HG03571 (cell line): ENCODE measurements at regions not wholly inside any gene's neighbourhood (a gene's known extent, or its start where the extent isn't known, plus 50 kb on each side); places are given as distances from the start of the nearest gene placed in this dataset.

Source experiments
- ATAC-seq: cut with Tn5 transposase; IDR thresholded peaks from one replicate; pipeline ENCODE4 v1.9.1; 2021; ENCODE audit not compliant: unreplicated experiment

DNA sequence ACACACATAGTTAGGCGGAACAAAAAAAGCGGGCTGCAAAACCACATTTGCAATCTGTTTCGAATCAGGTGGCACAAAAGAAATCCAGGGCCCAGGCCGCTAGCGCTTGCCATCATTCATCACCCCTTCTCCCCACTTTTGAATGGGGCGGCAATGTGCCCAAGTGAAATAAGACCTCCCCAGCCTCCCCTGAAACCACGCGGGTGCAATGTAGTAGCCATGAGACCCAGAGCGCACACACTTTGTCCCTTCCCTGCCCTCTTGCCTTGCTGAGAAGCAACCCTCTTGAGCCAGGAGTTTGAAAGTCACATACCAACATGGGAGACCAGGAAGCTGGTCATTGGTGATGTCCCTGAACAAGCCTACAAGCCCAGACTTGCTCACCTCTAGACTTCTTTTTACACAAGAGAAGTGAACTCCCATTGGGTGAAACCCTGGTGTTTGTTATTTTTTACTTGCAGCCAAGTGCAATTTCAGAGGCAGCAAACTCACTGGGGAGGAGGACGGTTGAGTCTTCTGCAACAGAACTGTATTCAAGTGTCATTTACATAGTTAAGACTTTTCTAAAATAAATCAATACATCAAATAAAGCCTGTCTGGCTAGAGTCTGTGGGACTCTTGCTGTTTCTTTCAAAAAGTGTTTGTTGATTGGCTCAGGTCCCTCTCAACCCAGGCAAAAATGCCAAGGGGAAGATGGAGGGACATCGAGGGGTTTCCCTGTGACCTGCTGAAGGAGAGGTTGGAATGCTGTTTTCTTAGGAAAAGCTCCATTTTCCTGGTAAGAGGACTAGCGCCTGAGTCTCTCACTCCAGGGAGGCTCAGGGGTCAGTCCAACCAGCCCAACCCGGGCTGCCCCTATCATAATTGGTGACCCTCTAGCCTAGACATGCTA is 138.1 kb upstream of the PTPN1 start:
- no peak for ATAC-seq

GRCh38 chr20:50372770-50373088 is 137.5 kb upstream of the PTPN1 start:
- ATAC-seq, result no peak

GRCh38 chr20:50373674-50374286 is 136.4 kb upstream of the PTPN1 start:
- ATAC-seq, result no peak

DNA sequence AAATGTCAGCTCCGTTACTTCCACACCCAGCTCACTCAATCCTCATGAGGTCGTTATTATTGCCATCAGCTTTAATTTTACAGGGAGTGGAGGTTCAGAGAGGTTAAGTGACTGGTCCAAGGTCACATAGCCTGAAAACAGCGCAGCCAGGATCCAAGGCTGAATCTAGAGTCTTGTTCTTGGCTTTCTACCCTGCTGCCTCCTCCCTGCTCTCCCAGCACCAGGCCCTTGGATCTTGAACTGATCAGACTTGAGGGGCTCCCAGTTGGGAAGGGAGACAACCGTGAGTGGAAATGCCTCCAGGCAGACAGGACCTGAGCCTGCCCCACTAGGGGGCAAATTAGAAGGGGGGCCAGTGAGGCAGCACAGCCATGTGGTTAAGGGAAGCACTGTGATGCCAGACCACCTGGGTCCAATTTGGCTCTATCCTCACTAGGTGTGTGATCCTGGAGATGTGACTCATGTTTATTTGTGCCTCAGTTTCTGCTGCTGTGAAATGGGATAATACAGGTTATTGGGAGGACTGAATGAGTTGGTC is 135.6 kb upstream of the PTPN1 start:
- ATAC-seq, result no peak

GRCh38 chr20:50376179-50376887 is 133.8 kb upstream of the PTPN1 start:
- ATAC-seq, result no peak

- ATAC-seq, result no peak
Measured at GRCh38 chr20:50376888-50377459, 133.2 kb upstream of the PTPN1 start.

- no peak for ATAC-seq
Measured at GRCh38 chr20:50378170-50379000, 131.8 kb upstream of the PTPN1 start.

- no peak for ATAC-seq
Measured at GRCh38 chr20:50379049-50379990, 130.9 kb upstream of the PTPN1 start.

GRCh38 chr20:50379991-50380696 is 130.0 kb upstream of the PTPN1 start:
- ATAC-seq, result no peak

DNA sequence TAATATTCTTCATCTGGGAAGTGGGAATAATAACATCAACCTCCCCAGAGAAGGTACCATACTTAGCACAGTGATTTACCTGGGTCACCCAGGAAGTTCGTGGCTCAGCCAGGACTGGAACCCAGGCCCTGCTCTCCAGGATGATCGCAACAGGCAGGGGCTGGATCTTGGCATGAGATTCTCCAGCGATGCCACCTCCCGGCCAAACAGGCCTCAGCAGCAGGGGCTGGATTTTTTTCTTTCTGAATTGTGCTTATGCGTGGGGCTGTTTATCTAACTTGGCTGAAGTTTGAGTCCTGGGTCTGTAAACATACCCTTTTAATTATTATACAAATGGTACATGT is 129.5 kb upstream of the PTPN1 start:
- no peak for ATAC-seq

GRCh38 chr20:50381075-50381732 is 129.0 kb upstream of the PTPN1 start:
- ATAC-seq, result no peak

GRCh38 chr20:50381771-50382593 is 128.2 kb upstream of the PTPN1 start:
- no peak for ATAC-seq

- ATAC-seq, result no peak
Measured at GRCh38 chr20:50385733-50386640, 124.2 kb upstream of the PTPN1 start.

GRCh38 chr20:50386641-50386960 is 123.6 kb upstream of the PTPN1 start:
- no peak for ATAC-seq

GRCh38 chr20:50387218-50387995 is 122.8 kb upstream of the PTPN1 start:
- no peak for ATAC-seq

DNA sequence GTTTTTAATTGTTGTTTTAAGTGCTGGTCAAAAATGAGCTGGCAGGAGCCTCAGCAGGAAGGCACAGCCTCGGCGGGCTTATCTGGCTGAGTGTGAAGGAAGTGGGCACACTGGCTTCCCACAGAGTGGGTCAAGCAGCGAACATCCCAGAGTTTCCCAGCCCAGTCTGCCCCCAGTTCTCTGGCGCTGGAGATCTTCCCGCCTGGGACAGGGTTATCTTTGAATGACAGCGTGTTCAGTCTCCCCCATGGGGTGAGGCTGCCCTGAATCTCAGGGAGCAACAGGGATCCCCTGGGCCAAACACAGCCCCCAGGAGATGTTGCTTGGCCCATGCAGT is 122.2 kb upstream of the PTPN1 start:
- ATAC-seq, result no peak
